NCI-H510A treated with DMSO at 0.1 percent for 48 hours (cell line): ENCODE measurements at regions not wholly inside any gene's neighbourhood (a gene's known extent, or its start where the extent isn't known, plus 50 kb on each side); places are given as distances from the start of the nearest gene placed in this dataset.

Source experiments
- DNase-seq: peaks from one replicate; lab custom pipeline; 2025; lab: John Stamatoyannopoulos, UW

DNA sequence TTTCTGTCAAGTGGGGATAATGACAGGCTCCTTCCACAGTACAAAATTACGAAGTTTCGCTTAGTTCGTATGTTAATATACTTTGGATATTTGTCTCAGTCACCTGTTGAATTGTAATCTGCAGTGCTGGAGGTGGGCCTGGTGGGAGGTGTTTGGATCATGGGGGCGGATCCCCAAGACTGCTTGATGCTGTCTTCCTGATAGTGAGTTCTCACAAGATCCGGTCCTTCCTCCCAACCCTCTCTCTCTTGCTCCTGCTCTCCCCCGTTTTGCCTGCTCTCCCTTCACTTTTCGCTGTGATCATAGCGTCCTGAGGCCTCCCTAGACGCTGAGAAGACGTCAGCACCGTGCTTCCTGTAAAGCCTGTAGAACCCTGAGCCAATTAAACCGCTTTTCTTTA is 97.1 kb upstream of the EPB41L3 start:
- no peak for DNase-seq

- DNase-seq, result no peak
Measured at GRCh38 chr18:5639131-5639530, 95.3 kb upstream of the EPB41L3 start.

GRCh38 chr18:5632041-5632440 is 88.2 kb upstream of the EPB41L3 start:
- no peak for DNase-seq

DNA sequence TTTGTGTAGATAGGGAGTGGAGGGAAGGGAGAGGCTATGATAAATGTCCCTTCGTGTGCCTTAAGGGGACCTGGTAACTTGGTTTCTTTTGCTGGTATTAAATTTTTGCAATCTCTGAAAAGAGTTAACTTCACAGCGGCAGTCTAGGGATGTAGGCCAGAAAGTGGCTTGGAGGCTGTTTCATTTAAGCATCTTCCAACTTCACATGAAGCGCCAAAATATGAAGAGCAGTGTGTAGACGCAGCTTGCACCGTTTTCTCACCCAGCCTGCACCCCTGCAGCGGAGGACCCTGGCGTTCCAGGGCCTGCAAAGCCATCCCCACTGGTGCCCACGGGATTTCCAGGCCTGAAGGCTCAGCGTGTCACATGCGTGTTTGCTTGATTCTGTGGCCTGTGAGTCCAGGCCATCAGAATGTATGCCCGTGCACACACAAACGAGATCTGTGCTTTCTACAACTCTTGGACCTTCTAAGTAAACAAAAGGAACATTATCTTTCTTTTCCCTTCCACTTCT is 87.2 kb upstream of the EPB41L3 start:
- DNase-seq, result no peak

GRCh38 chr18:5630057-5630899 is 86.5 kb upstream of the EPB41L3 start:
- peak; percentile 91 for DNase-seq

DNA sequence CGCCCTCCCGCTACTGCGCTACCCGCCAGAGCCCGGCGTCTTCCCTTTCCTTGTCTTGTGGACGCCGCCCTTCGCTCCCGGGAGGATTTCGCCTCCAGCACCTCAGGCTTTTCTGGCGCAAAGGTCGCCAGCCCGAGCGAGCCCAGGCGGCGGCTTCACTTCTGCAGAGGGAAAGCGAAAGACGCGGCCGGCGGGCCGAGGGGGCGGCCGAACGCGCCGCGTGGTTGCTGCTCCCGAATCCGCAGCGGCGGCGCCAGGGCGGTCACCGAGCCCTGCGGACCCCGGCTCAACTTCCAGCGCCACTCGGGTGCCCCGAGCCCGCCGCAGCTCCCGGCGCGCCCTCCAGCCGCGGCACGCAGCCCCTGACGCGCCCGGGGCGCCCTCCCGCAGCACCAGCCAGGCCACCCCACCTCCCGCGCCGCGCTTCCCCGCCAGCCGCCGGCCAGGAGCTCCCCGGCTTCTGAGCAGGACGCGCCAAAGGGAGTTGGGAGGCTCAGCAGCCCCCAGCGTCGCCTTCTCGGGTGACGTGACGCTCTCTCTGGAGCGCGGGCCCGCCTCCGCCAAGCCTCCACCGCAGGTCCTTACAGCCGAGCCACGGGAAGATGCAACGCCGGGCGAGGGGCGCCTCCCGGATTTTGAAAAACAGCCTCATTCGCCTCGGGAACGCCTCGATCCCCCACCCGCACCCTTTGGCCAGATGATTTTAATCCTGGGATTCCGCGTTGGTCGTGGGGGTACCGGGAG is 84.9 kb upstream of the EPB41L3 start:
- peak; percentile 45 for DNase-seq

DNA sequence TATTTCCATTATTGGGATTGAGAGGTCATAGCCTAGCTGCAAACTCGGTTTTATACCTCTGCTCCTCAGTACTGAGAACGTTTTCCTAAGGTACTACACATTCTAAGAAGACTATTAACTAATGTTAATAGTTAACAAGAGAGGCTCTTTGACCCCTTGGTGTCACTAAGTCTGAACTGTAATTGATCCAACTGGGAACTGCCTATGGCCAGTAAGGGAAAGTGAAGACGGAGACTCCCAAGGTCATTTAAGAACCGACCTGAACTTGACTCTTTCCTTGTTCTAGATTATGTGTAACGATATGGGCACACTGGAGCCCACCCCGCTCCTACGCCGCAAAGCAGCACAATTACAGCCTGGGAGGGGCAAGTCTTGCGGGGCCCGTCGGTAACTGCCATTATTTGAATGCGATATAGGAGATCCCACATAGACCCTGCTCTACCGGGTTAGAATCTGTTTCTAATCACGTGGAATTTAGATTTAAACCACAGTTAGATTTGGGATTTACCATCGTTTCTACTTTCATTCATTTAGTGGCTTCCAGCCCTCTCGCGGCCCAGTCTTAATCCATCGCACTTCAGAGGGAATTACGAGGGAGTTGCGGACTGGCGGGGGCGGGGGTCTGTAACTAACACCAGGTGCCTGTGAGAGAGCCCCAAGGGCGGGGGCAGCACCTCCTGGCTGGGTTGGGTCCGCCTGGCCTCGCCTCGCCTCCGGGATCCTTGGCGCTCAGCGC is 84.1 kb upstream of the EPB41L3 start:
- peak; percentile 38 for DNase-seq

DNA sequence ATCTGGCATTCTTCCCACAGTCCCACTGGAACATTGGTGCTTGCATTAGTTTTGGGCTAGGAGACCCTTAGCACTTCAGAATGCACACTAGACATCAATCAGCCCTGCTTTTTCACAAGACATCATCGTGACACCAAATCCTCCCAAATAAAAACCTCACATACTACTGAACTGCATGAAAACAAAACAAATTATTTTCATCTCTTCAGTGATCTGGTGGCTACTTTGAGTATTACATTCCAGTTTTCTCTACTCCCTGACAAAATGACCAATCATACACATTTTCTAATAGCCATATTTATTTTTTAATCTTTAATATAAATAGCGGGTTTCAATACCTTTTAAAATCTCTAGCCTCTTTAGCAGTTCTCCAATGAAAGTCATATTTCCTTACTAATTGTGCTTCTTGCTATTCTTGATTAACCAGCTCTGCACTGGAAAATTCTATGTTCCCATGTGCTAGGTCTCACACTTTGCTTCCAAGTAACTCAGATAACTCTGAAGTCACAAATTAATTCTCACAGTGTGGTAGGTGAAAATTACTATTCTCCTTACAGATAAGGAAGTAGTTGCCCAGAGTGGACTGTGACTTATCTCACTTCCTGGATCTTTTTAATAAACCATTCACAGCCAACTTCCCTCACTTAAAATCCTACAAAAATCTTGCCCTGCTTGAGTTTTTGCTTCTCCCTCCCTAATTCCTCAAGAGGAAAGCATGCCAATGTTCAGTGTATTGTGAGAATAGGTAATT is 82.5 kb upstream of the EPB41L3 start:
- no peak for DNase-seq

- DNase-seq, result no peak
Measured at GRCh38 chr18:5625076-5625475, 81.3 kb upstream of the EPB41L3 start.

GRCh38 chr18:5622905-5623304 is 79.1 kb upstream of the EPB41L3 start:
- no peak for DNase-seq

- DNase-seq, result no peak
Measured at GRCh38 chr18:5620289-5620688, 76.5 kb upstream of the EPB41L3 start.

DNA sequence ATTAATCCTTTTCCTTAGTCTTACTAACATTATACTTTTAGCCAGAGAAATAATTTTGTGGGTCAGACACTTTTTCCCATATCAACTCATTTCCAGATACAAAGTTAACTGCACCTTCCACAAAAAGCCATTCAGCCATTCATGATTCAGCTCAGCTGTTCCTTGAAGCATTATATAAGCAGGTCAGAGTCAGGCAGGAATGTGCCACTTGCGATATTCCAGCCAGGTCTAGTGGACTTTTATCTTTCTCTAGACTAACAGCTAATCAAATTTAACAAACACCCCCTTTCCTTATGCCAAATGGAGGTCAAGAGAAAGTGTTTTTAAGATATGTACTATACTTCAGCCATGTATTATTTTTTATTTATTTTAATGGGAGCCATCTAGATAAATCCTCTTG is 75.6 kb upstream of the EPB41L3 start:
- no peak for DNase-seq

- no peak for DNase-seq
Measured at GRCh38 chr18:5618047-5618688, 74.4 kb upstream of the EPB41L3 start.

DNA sequence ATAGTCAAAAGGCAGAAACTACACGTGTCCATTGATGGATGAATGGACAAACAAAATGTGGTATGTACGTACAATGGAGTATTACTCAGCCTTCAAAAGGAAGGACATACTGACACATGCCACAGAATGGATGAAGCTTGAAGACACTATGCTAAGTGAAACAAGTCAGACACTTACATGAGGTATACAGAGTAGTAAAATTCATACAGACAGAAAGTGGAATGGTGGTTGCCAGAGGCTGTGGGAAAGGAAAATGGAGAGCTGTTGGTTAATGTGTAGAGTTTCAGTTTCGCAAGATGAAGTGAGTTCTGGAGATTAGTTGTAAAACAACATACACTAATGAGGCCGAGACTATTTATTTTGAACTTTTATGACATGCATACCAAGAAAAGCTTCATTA is 67.4 kb upstream of the EPB41L3 start:
- no peak for DNase-seq

DNA sequence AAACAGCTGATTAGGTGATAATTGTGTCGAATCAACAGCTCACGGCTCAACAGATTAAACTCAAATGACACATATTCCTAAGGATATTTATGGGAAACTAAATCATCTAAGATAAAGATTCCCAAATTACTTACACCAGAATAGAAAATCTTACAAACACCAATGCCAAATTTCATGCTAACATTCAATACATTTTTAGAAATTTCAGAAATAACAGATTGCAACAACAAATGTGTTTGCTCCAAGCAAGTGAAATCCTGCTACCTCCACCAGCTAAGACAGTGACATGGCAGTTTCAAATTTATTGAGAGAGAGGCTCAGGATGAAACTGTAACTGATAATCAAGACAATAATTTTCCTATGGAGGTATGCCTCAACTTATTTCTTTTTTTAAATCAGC is 65.0 kb upstream of the EPB41L3 start:
- DNase-seq, result no peak

- DNase-seq, result no peak
Measured at GRCh38 chr18:5606951-5607350, 63.2 kb upstream of the EPB41L3 start.

GRCh38 chr18:5604778-5605177 is 61.0 kb upstream of the EPB41L3 start:
- peak; percentile 11 for DNase-seq

GRCh38 chr18:5603153-5603552 is 59.4 kb upstream of the EPB41L3 start:
- DNase-seq, result no peak

DNA sequence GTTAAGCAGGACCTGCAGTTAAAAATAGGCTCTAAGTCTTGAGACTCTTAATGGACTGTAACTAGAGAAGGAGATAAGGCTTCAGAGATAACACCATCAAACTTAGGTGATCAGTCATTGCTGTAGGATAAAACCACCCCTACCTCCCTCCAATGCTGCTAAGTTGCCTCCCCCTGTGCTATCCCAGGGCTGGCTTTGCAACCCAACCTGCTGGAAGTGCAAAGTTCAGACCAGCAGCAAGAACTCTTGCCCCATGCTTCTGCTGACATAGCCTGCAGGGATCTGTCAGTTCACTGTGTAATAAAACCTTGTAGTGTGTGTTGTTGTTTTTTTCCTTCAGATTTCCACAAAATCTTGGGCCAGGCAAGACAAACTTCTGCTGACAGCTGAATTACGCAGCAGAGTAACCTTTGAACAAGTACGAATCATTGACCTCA is 57.4 kb upstream of the EPB41L3 start:
- no peak for DNase-seq

DNA sequence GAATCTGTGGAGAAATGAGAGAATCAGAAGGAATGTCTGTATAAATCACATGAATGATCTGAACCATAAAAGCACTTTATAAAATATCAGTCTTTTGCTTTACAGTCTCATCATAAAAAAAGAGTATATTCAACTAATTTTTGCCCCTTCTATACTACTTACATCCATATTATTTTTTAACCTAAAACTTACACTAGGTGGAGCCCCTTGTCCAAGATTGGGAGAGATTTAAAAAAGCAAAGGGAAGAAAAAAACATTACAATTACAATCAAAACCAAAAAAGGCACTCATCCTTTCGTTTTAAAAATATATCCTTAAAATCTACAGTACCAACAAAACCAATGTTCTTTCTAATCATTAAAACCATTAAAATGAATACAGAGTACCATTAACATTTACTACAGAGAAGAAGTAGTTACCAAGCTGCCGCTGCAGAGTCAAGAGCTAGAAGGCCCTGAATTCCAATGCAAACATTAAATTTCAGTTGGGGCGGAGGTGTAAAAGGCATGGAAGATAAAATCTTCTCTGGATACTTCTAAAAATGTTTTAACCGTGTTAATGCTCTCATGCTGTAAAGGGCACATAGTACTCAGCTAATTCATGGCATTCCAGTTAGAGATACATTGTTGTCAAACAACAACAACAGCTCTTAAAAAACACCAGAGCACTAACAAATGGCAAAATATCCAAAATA is 56.7 kb upstream of the EPB41L3 start:
- DNase-seq, result peak; percentile 55

DNA sequence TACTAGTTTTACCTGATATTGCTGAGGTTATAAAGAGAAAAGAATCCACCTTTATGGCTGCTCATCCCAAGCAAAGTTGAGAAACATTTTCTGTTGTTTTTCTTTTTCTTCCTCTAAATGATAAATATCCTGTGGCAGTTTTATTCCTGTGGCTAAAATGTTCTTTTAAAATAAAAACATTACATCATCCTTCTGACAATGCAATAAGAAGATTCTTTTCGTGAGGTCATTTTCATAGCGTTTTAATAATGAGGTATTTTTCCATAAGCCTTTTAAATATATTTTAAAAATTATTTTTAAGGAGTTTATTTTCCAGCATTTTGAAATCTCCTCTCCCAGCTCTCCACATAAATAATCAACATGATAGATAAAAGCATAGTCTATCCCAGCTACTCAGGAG is 52.8 kb upstream of the EPB41L3 start:
- no peak for DNase-seq
